Neural cell (in vitro differentiated cells): ENCODE measurements at regions not wholly inside any gene's neighbourhood (a gene's known extent, or its start where the extent isn't known, plus 50 kb on each side); places are given as distances from the start of the nearest gene placed in this dataset.

Experiments used
- H2AFZ ChIP-seq: fragments of 200-600, 300-800 bp; sonication (generic), shearing (Covaris generic); 2 replicates; pipeline ENCODE4 v1.6.0; 2014; ENCODE audit warnings: low read depth, mild to moderate bottlenecking, antibody characterized with exemption, low read length, moderate library complexity
- H3F3A ChIP-seq: fragments of 200-600 bp; shearing (Covaris generic); 2 replicates; pipeline ENCODE4 v1.6.1; 2016; ENCODE audit warnings: mild to moderate bottlenecking, moderate library complexity, mixed read lengths, antibody characterized with exemption, low read length; ENCODE audit not compliant: insufficient read depth, poor library complexity, severe bottlenecking
- H3K27ac ChIP-seq: fragments of 200-600, 300-800 bp; sonication (generic), shearing (Covaris generic); 2 replicates; pipeline ENCODE4 v1.5.1; 2014; ENCODE audit warnings: mild to moderate bottlenecking, low read length, moderate library complexity
- H3K27me3 ChIP-seq: fragments of 300-800, 200-600 bp; sonication (generic), shearing (Covaris generic); 2 replicates; pipeline ENCODE4 v1.6.0; 2014; ENCODE audit warnings: mild to moderate bottlenecking, low read depth, low read length, moderate library complexity; ENCODE audit not compliant: insufficient read depth
- H3K36me3 ChIP-seq: fragments of 300-800, 200-600 bp; sonication (generic), shearing (Covaris generic); 2 replicates; pipeline ENCODE4 v1.5.1; 2014; ENCODE audit warnings: mild to moderate bottlenecking, antibody characterized with exemption, low read length, moderate library complexity; ENCODE audit not compliant: insufficient read depth
- H3K4me2 ChIP-seq: fragments of 300-800, 200-600 bp; sonication (generic), shearing (Covaris generic); 2 replicates; pipeline ENCODE4 v1.6.0; 2014; ENCODE audit warnings: mild to moderate bottlenecking, low read length
- H3K4me3 ChIP-seq: fragments of 300-800, 200-600 bp; sonication (generic), shearing (Covaris generic); 2 replicates; pipeline ENCODE4 v1.5.1; 2014; ENCODE audit warnings: mild to moderate bottlenecking, low read length, moderate library complexity
- H3K79me2 ChIP-seq: fragments of 200-600 bp; shearing (Covaris generic); replicated peaks from 2 replicates; pipeline ENCODE4 v1.6.0; 2014; ENCODE audit warnings: mild to moderate bottlenecking, low read length, moderate library complexity; ENCODE audit not compliant: insufficient read depth
- H3K9ac ChIP-seq: fragments of 300-800, 200-600 bp; sonication (generic), shearing (Covaris generic); 2 replicates; pipeline ENCODE4 v1.6.1; 2016; ENCODE audit warnings: mild to moderate bottlenecking, low read length, mixed read lengths
- H3K9me2 ChIP-seq: fragments of 200-600 bp; shearing (Covaris generic); 2 replicates; pipeline ENCODE4 v1.6.1; 2016; ENCODE audit warnings: mild to moderate bottlenecking, low read length, mixed read lengths; ENCODE audit not compliant: insufficient read depth
- H3K9me3 ChIP-seq: fragments of 200-600, 300-800 bp; sonication (generic), shearing (Covaris generic); 2 replicates; pipeline ENCODE4 v1.6.1; 2016; ENCODE audit warnings: mild to moderate bottlenecking, mixed run types, low read length, moderate library complexity, mixed read lengths
- H4K20me1 ChIP-seq: fragments of 200-600 bp; shearing (Covaris generic); 2 replicates; pipeline ENCODE4 v1.6.1; 2016; ENCODE audit warnings: mild to moderate bottlenecking, mixed run types; ENCODE audit not compliant: insufficient read depth
- CTCF ChIP-seq: fragments of 450-650 bp; IDR thresholded peaks from 2 replicates; pipeline ENCODE4 v1.5.1; 2014; ENCODE audit warnings: antibody characterized with exemption, mild to moderate bottlenecking, moderate library complexity; ENCODE audit not compliant: poor library complexity, severe bottlenecking
- EP300 ChIP-seq: fragments of 450-650 bp; conservative IDR thresholded peaks from 2 replicates; pipeline ENCODE4 v1.6.1; 2014; ENCODE audit warnings: antibody characterized with exemption, mild to moderate bottlenecking, moderate library complexity; ENCODE audit not compliant: poor library complexity, severe bottlenecking
- EZH2 ChIP-seq: fragments of 200-600, 300-800 bp; shearing (Covaris generic), sonication (generic); IDR thresholded peaks from 2 replicates; pipeline ENCODE4 v1.6.1; 2014; ENCODE audit warnings: antibody characterized with exemption, low read length, borderline replicate concordance, mild to moderate bottlenecking; ENCODE audit not compliant: insufficient read depth, poor library complexity, severe bottlenecking
- MXI1 ChIP-seq: fragments of 450-650 bp; conservative IDR thresholded peaks from 2 replicates; pipeline ENCODE4 v1.6.1; 2014; ENCODE audit warnings: antibody characterized with exemption, mild to moderate bottlenecking; ENCODE audit not compliant: poor library complexity, severe bottlenecking
- POLR2AphosphoS5 ChIP-seq: IDR thresholded peaks from 2 replicates; pipeline ENCODE4 v1.6.1; 2012
- RAD21 ChIP-seq: fragments of 450-650 bp; conservative IDR thresholded peaks from 2 replicates; pipeline ENCODE4 v1.6.1; 2014; ENCODE audit warnings: antibody characterized with exemption, mild to moderate bottlenecking, moderate library complexity
- REST ChIP-seq: IDR thresholded peaks from 2 replicates; pipeline ENCODE4 v1.6.1; 2012; ENCODE audit warnings: borderline replicate concordance
- SMC3 ChIP-seq: fragments of 450-650 bp; conservative IDR thresholded peaks from 2 replicates; pipeline ENCODE4 v1.6.1; 2014; ENCODE audit warnings: antibody characterized with exemption, mild to moderate bottlenecking, moderate library complexity; ENCODE audit not compliant: poor library complexity
- TAF1 ChIP-seq: IDR thresholded peaks from 2 replicates; pipeline ENCODE4 v1.6.1; 2012; ENCODE audit warnings: low read depth

- no peak overlapping the region for H3K4me2 ChIP-seq
- H2AFZ ChIP-seq = no peak overlapping the region
- no peaks in the 10 kb centered on the region for H3K9me3 ChIP-seq
- H3K36me3 ChIP-seq = no peaks in the 10 kb centered on the region
- no peaks in the 10 kb centered on the region for H4K20me1 ChIP-seq
- no peak overlapping the region for H3K9ac ChIP-seq
- H3K27me3 ChIP-seq = no peaks in the 10 kb centered on the region
- H3K9me2 ChIP-seq = no peaks in the 10 kb centered on the region
- H3K4me3 ChIP-seq = no peak overlapping the region
- no peaks in the 10 kb centered on the region for H3F3A ChIP-seq
- H3K27ac ChIP-seq = no peak overlapping the region
- H3K79me2 ChIP-seq = no peaks in the 10 kb centered on the region
- TF ChIP-seq POLR2AphosphoS5 = no peak
- no peak for TF ChIP-seq TAF1
- TF ChIP-seq MXI1 = no peak
- TF ChIP-seq EP300 = no peak
- TF ChIP-seq RAD21 = no peak
- TF ChIP-seq CTCF = no peak
- no peak for TF ChIP-seq SMC3
- TF ChIP-seq EZH2 = no peak
- TF ChIP-seq REST = no peak
Measured at GRCh38 chr5:21694567-21694966, 1158.6 kb downstream of the CDH12 start.

- H4K20me1 ChIP-seq = no peaks in the 10 kb centered on the region
- no peak overlapping the region for H3K9ac ChIP-seq
- no peak overlapping the region for H3K27ac ChIP-seq
- TF ChIP-seq POLR2AphosphoS5 (no peak), SMC3 (no peak)
- no peak overlapping the region for H3K4me2 ChIP-seq
- no peak overlapping the region for H3K4me3 ChIP-seq
- no peaks in the 10 kb centered on the region for H3K27me3 ChIP-seq
- H3K9me2 ChIP-seq = no peaks in the 10 kb centered on the region
- H3K36me3 ChIP-seq = no peaks in the 10 kb centered on the region
- H3K9me3 ChIP-seq = no peaks in the 10 kb centered on the region
- no peaks in the 10 kb centered on the region for H3F3A ChIP-seq
- no peaks in the 10 kb centered on the region for H3K79me2 ChIP-seq
- H2AFZ ChIP-seq = no peak overlapping the region
Measured at GRCh38 chr5:21693591-21693990, 1159.6 kb downstream of the CDH12 start.

GRCh38 chr5:21689587-21689986 lies 1163.6 kb downstream of the CDH12 start:
- Histone ChIP-seq H3K9ac (no peak overlapping the region), H3K9me2 (no peaks in the 10 kb centered on the region), H3K4me3 (no peak overlapping the region), H3K36me3 (no peaks in the 10 kb centered on the region), H3K27me3 (no peaks in the 10 kb centered on the region), H3K9me3 (no peaks in the 10 kb centered on the region), H3K79me2 (no peaks in the 10 kb centered on the region), H2AFZ (no peak overlapping the region), H3K4me2 (no peak overlapping the region), H3F3A (no peaks in the 10 kb centered on the region), H4K20me1 (no peaks in the 10 kb centered on the region), H3K27ac (no peak overlapping the region)
- TF ChIP-seq CTCF (no peak), EZH2 (no peak), REST (no peak), MXI1 (no peak), RAD21 (no peak), EP300 (no peak), SMC3 (no peak), POLR2AphosphoS5 (no peak), TAF1 (no peak)
